DND-41 (cell line): ENCODE measurements at regions not wholly inside any gene's neighbourhood (a gene's known extent, or its start where the extent isn't known, plus 50 kb on each side); places are given as distances from the start of the nearest gene placed in this dataset.

Experiments
- CTCF ChIP-seq: IDR thresholded peaks from 2 replicates; pipeline ENCODE4 v1.5.1; 2012; ENCODE audit warnings: borderline replicate concordance, low read length, moderate library complexity, mild to moderate bottlenecking; ENCODE audit not compliant: poor library complexity, severe bottlenecking; ENCODE audit errors: extremely low read depth
- EZH2 ChIP-seq: IDR thresholded peaks from 3 replicates; pipeline ENCODE4 v1.6.1; 2012; ENCODE audit warnings: borderline replicate concordance, low read depth, mild to moderate bottlenecking, moderate library complexity, low read length, inconsistent platforms; ENCODE audit not compliant: severe bottlenecking

GRCh38 chr6:137784583-137784982 is 82.5 kb upstream of the TNFAIP3 start:
- TF ChIP-seq CTCF, result no peak
- TF ChIP-seq EZH2, result no peak
